K562 (cell line): ENCODE measurements at regions not wholly inside any gene's neighbourhood (a gene's known extent, or its start where the extent isn't known, plus 50 kb on each side); places are given as distances from the start of the nearest gene placed in this dataset.

ENCODE experiments used
- ATAC-seq: fragments of 200-7000 bp; cut with Tn5 transposase; 3 replicates; pipeline ENCODE4 v1.9.1; 2020; ENCODE audit warnings: moderate library complexity
- BruUV-seq: library from RNA; stranded (reverse); fragments of 400-500 nt; replicated peaks from 2 replicates; lab custom pipeline; 2021; lab: Mats Ljungman, UMichigan
- CTCF ChIA-PET: fragments of 300-600 bp; formaldehyde crosslinking; extraction: SDS; loops from one replicate; lab custom pipeline; 2021; ENCODE audit warnings: low intra/inter-chr PET ratio; lab: Yijun Ruan, JAX
- POLR2A ChIA-PET: fragments of 300-600, 350-650 bp; sonication (Branson Sonifier 250); formaldehyde crosslinking; extraction: SDS; loops from one replicate; lab custom pipeline; 2021; ENCODE audit warnings: antibody characterized with exemption, inconsistent platforms; lab: Yijun Ruan, JAX
- DNase-seq, 4 experiments: peaks; one replicate each; pipeline versions ENCODE4 v3.0.0 to v3.0.0-alpha.2; 2011 to 2018; ENCODE audit warnings: low spot score in 3 of 4, mixed read lengths in 3 of 4; ENCODE audit errors: extremely low read depth in 1 of 4
- FAIRE-seq: peaks from 2 replicates; lab custom pipeline; 2011; peaks lifted over from hg19 to GRCh38; lab: Jason Lieb, UNC
- H2AFZ ChIP-seq: 2 replicates; pipeline ENCODE4 v1.6.0; 2011; ENCODE audit warnings: low read depth, low read length, control low read depth, inconsistent platforms
- H3K27ac ChIP-seq: fragments of 200-600 bp; 3 replicates; pipeline ENCODE4 v1.8.0; 2011; ENCODE audit warnings: low read depth, mild to moderate bottlenecking, control low read depth, inconsistent platforms, low read length, moderate library complexity, mixed read lengths; ENCODE audit errors: extremely low read depth
- H3K27me3 ChIP-seq, 2 experiments: fragments of 300-600 bp in 1 of 2; 2 replicates in 1 of 2; 3 replicates in 1 of 2; pipeline versions ENCODE4 v1.6.0 to v1.8.0; 2011; ENCODE audit warnings: inconsistent platforms in 2 of 2, low read length in 2 of 2, mild to moderate bottlenecking in 1 of 2, mixed read lengths in 1 of 2, moderate library complexity in 1 of 2; ENCODE audit not compliant: control insufficient read depth in 2 of 2, insufficient read depth in 2 of 2
- H3K36me3 ChIP-seq: fragments of 300-600 bp; 3 replicates; pipeline ENCODE4 v1.8.0; 2011; ENCODE audit warnings: mild to moderate bottlenecking, low read length, inconsistent platforms; ENCODE audit not compliant: control insufficient read depth, insufficient read depth
- H3K4me1 ChIP-seq, 2 experiments: fragments of 200-600 bp in 1 of 2; replicated peaks in 1 of 2; 2 replicates in 1 of 2; 3 replicates in 1 of 2; pipeline versions ENCODE4 v1.5.1 to v1.8.0; 2011; ENCODE audit warnings: inconsistent platforms in 2 of 2, low read length in 2 of 2, mild to moderate bottlenecking in 1 of 2, mixed read lengths in 1 of 2, moderate library complexity in 1 of 2; ENCODE audit not compliant: control insufficient read depth in 2 of 2, insufficient read depth in 2 of 2
- H3K4me2 ChIP-seq: 2 replicates; pipeline ENCODE4 v1.6.1; 2011; ENCODE audit warnings: low read length, control low read depth, inconsistent platforms, mixed read lengths; ENCODE audit not compliant: insufficient read depth
- H3K4me3 ChIP-seq: fragments of 200-600 bp; sonication (generic), shearing (Covaris generic); 2 replicates; pipeline ENCODE4 v1.5.1; 2016; ENCODE audit warnings: control low read depth, inconsistent platforms
- H3K79me2 ChIP-seq: fragments of 200-600 bp; 3 replicates; pipeline ENCODE4 v1.8.0; 2011; ENCODE audit warnings: low read length, inconsistent platforms; ENCODE audit not compliant: control insufficient read depth, insufficient read depth
- H3K9ac ChIP-seq, 2 experiments: 2 replicates each; pipeline versions ENCODE4 v1.6.0 to v1.6.1; 2011; ENCODE audit warnings: low read depth in 2 of 2, low read length in 2 of 2, control low read depth in 1 of 2, inconsistent platforms in 1 of 2, mild to moderate bottlenecking in 1 of 2, mixed read lengths in 1 of 2; ENCODE audit not compliant: insufficient read depth in 1 of 2
- H3K9me1 ChIP-seq: one replicate; pipeline ENCODE4 v1.6.0; 2011; ENCODE audit warnings: inconsistent platforms, mild to moderate bottlenecking, low read length, moderate library complexity; ENCODE audit not compliant: control insufficient read depth, insufficient read depth
- H3K9me3 ChIP-seq: replicated peaks from 2 replicates; pipeline ENCODE4 v1.5.1; 2011; ENCODE audit warnings: low read depth, low read length, inconsistent platforms; ENCODE audit not compliant: control insufficient read depth, insufficient read depth
- H4K20me1 ChIP-seq: replicated peaks from 2 replicates; pipeline ENCODE4 v1.6.1; 2011; ENCODE audit warnings: low read length, inconsistent platforms, mixed read lengths; ENCODE audit not compliant: control insufficient read depth, insufficient read depth
- ATF3 ChIP-seq, 2 experiments: fragments of 450-650 bp in 1 of 2; sonication (generic) in 1 of 2; formaldehyde crosslinking in 1 of 2; IDR thresholded peaks in 1 of 2; conservative IDR thresholded peaks in 1 of 2; 2 replicates each; pipeline versions ENCODE4 v1.6.1 to v1.8.1; 2016 to 2023; ENCODE audit warnings: mild to moderate bottlenecking in 2 of 2, moderate library complexity in 2 of 2, inconsistent platforms in 1 of 2, missing genetic modification reagents in 1 of 2
- BRF1 ChIP-seq: IDR thresholded peaks from 3 replicates; pipeline ENCODE4 v1.6.1; 2011; ENCODE audit warnings: borderline replicate concordance, mild to moderate bottlenecking; ENCODE audit not compliant: insufficient read length; ENCODE audit errors: extremely low read depth
- CBX8 ChIP-seq: fragments of 200-600 bp; sonication (generic); IDR thresholded peaks from 2 replicates; pipeline ENCODE4 v1.6.1; 2012; ENCODE audit warnings: borderline replicate concordance, mixed run types, low read depth, mild to moderate bottlenecking, moderate library complexity, mixed read lengths, low read length, control low read depth, inconsistent platforms; ENCODE audit not compliant: poor library complexity, severe bottlenecking; ENCODE audit errors: extremely low read depth
- CREB1 ChIP-seq, 2 experiments: sonication (generic) in 1 of 2; formaldehyde crosslinking in 1 of 2; IDR thresholded peaks; 2 replicates each; pipeline versions ENCODE4 v1.6.1 to v1.8.0; 2012 to 2022; ENCODE audit warnings: inconsistent platforms in 1 of 2, mild to moderate bottlenecking in 1 of 2, missing genetic modification reagents in 1 of 2, moderate library complexity in 1 of 2
- HES1 ChIP-seq: fragments of 450-650 bp; IDR thresholded peaks from 2 replicates; pipeline ENCODE4 v1.6.1; 2016; ENCODE audit warnings: low read depth, mild to moderate bottlenecking, moderate library complexity
- PRPF4 ChIP-seq: fragments of 200-400 bp; formaldehyde crosslinking; IDR thresholded peaks from one replicate; pipeline ENCODE4 v1.6.1; 2017; ENCODE audit warnings: low read length, low read depth, mild to moderate bottlenecking; ENCODE audit not compliant: insufficient read depth, poor library complexity, severe bottlenecking
- RCOR1 ChIP-seq, 2 experiments: IDR thresholded peaks; 2 replicates each; pipeline ENCODE4 v1.6.1; 2012; ENCODE audit warnings: low read depth in 2 of 2, low read length in 2 of 2, borderline replicate concordance in 1 of 2, improper control_type of control experiment in 1 of 2
- WGBS: fragments of 100-300 bp; shearing (Covaris generic); methylation state at CpG from one replicate; pipeline ENCODE4 v1.1.6; 2016; ENCODE audit warnings: low coverage, mixed read lengths; ENCODE audit not compliant: insufficient coverage; ENCODE audit errors: missing lambda C conversion rate; 5-methylcytosine and 5-hydroxymethylcytosine counted together
- in situ Hi-C: fragments of 300-500 bp; cut with MboI; formaldehyde crosslinking; loops from 4 replicates; pipeline ENCODE4 v1.15.0; 2018; ENCODE audit warnings: inconsistent platforms, mixed read lengths
- intact Hi-C: fragments of 100-400 bp; cut with micrococcal nuclease; formaldehyde crosslinking; loops from 2 replicates; pipeline ENCODE4 v1.14.2; 2022
- TF ChIP-seq, protein P1 (sequence below): fragments of 150-350 bp; conservative IDR thresholded peaks from 2 replicates; pipeline ENCODE4 v1.6.1; 2014; ENCODE audit warnings: low read length

GRCh38 chr9:78893774-78894401 is 597.0 kb downstream of the PSAT1 start:
- 6% methylated on average over 2 of the region's 2 CpGs for WGBS
- no peaks in the 10 kb centered on the region for H3K9me3 ChIP-seq
- FAIRE-seq (no peak), ATAC-seq (no peak), DNase-seq (no peak)
- H3K9me1 ChIP-seq = no peaks in the 10 kb centered on the region
- H3K79me2 ChIP-seq = no peaks in the 10 kb centered on the region
- no peaks in the 10 kb centered on the region for H3K4me1 ChIP-seq
- no peaks in the 10 kb centered on the region for H4K20me1 ChIP-seq
- ChIA-PET POLR2A (no interaction called here), CTCF (no interaction called here)
- H3K9ac ChIP-seq = no peak overlapping the region
- intact Hi-C loops (no loop called here), in situ Hi-C loops (no loop called here)
- H3K27ac ChIP-seq = no peak overlapping the region
- H3K4me2 ChIP-seq = no peak overlapping the region
- BruUV-seq = no TSS peak
- H2AFZ ChIP-seq = no peak overlapping the region
- TF ChIP-seq PRPF4 = no peak
- no peaks in the 10 kb centered on the region for H3K36me3 ChIP-seq
- H3K27me3 ChIP-seq = no peaks in the 10 kb centered on the region
- H3K4me3 ChIP-seq = no peak overlapping the region

GRCh38 chr9:78896479-78896878 is 599.6 kb downstream of the PSAT1 start:
- H3K4me1 ChIP-seq = no peaks in the 10 kb centered on the region
- ChIA-PET CTCF (no interaction called here), POLR2A (no interaction called here)
- no peak overlapping the region for H3K27ac ChIP-seq
- no peak for DNase-seq
- H3K4me3 ChIP-seq = no peak overlapping the region
- no peak for FAIRE-seq
- H3K9ac ChIP-seq = no peak overlapping the region
- H4K20me1 ChIP-seq = no peaks in the 10 kb centered on the region
- intact Hi-C loops (no loop called here), in situ Hi-C loops (no loop called here)
- H3K79me2 ChIP-seq = no peaks in the 10 kb centered on the region
- no TSS peak for BruUV-seq
- no peak for ATAC-seq
- H3K27me3 ChIP-seq = no peaks in the 10 kb centered on the region
- WGBS = 0% methylated on average over 1 of the region's 1 CpG
- H3K4me2 ChIP-seq = no peak overlapping the region
- no peak overlapping the region for H2AFZ ChIP-seq
- H3K9me1 ChIP-seq = no peaks in the 10 kb centered on the region
- no peaks in the 10 kb centered on the region for H3K36me3 ChIP-seq
- H3K9me3 ChIP-seq = no peaks in the 10 kb centered on the region
- TF ChIP-seq HES1 = no peak
- TF ChIP-seq ATF3 (IDR thresholded peaks at IDR 0.05) = no peak
- no peak for TF ChIP-seq ATF3 (CRISPR knock-in tag; conservative IDR thresholded peaks at IDR 0.05)
- no peak for TF ChIP-seq RCOR1 (IDR thresholded peaks at IDR 0.05; ENCODE audit: borderline replicate concordance in 1 of 2, low read depth in 2 of 2, low read length in 2 of 2)
- TF ChIP-seq BRF1 = no peak
- TF ChIP-seq CBX8 = no peak
- TF ChIP-seq, protein P1, sequence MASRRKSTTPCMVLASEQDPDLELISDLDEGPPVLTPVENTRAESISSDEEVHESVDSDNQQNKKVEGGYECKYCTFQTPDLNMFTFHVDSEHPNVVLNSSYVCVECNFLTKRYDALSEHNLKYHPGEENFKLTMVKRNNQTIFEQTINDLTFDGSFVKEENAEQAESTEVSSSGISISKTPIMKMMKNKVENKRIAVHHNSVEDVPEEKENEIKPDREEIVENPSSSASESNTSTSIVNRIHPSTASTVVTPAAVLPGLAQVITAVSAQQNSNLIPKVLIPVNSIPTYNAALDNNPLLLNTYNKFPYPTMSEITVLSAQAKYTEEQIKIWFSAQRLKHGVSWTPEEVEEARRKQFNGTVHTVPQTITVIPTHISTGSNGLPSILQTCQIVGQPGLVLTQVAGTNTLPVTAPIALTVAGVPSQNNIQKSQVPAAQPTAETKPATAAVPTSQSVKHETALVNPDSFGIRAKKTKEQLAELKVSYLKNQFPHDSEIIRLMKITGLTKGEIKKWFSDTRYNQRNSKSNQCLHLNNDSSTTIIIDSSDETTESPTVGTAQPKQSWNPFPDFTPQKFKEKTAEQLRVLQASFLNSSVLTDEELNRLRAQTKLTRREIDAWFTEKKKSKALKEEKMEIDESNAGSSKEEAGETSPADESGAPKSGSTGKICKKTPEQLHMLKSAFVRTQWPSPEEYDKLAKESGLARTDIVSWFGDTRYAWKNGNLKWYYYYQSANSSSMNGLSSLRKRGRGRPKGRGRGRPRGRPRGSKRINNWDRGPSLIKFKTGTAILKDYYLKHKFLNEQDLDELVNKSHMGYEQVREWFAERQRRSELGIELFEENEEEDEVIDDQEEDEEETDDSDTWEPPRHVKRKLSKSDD = no peak
- TF ChIP-seq CREB1 (IDR thresholded peaks at IDR 0.05) = no peak
- TF ChIP-seq CREB1 (CRISPR knock-in tag; IDR thresholded peaks at IDR 0.05) = no peak
